GM21526 (cell line): ENCODE measurements at regions not wholly inside any gene's neighbourhood (a gene's known extent, or its start where the extent isn't known, plus 50 kb on each side); places are given as distances from the start of the nearest gene placed in this dataset.

Experiments used
- ATAC-seq: cut with Tn5 transposase; IDR thresholded peaks from one replicate; pipeline ENCODE4 v1.9.1; 2021; ENCODE audit warnings: moderate library complexity; ENCODE audit not compliant: unreplicated experiment, low FRiP score

- no peak for ATAC-seq
Measured at GRCh38 chr4:149296503-149296902, 519.1 kb downstream of the IQCM start.

DNA sequence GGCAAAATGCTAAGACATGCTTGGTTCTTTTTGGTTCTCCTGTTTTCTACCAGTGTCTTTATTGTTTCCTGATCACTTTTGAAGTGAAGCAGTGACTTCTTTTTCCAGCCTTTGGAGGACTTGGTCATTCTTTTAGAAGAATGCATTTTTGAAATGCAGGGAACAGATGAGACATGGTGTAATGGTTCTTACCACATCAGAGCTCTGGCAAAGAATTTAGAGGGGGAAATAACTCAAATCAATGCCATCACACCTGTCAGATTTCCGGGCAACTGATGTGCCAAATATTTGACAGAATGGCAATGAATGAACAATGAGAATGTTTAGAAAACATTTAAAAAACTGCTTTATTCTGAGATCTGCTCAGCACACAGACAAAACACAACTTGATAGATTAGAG is 519.6 kb downstream of the IQCM start:
- no peak for ATAC-seq

GRCh38 chr4:149294601-149295000 is 521.0 kb downstream of the IQCM start:
- ATAC-seq = no peak

DNA sequence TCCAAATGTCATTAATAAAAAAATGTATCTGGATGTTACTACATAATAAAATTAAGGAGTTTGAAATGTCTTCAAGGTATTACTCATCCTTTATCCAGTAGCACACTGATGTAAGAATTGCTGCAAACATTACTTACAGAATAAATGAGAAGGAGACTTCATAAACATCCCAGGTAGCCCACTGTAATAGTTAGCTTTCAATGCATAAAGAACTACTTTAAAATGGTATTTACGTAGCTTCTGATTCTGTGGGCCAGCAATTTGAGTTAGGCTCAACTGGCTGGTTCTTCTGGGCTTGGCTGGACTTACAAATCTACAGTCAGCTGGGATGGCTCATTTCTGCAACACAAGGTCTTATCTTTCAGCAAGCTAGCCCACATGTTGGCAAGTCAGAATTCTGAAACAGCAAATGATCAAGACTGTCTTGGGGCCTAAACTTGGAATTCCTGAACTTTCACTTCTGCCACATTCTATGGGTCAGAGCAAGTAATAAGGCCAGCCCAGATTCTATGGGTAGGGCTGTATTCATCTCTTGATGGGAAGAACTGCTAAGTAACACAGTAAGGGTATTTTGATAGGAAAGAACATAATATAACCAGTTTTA is 522.5 kb downstream of the IQCM start:
- no peak for ATAC-seq

GRCh38 chr4:149292425-149293007 is 523.1 kb downstream of the IQCM start:
- no peak for ATAC-seq

- ATAC-seq = no peak
Measured at GRCh38 chr4:149291463-149291862, 524.2 kb downstream of the IQCM start.

GRCh38 chr4:149280806-149281205 is 534.8 kb downstream of the IQCM start:
- ATAC-seq = no peak

- no peak for ATAC-seq
Measured at GRCh38 chr4:149279776-149280175, 535.9 kb downstream of the IQCM start.

GRCh38 chr4:149279331-149279730 is 536.3 kb downstream of the IQCM start:
- no peak for ATAC-seq

- ATAC-seq = no peak
Measured at GRCh38 chr4:149277705-149278104, 537.9 kb downstream of the IQCM start.

DNA sequence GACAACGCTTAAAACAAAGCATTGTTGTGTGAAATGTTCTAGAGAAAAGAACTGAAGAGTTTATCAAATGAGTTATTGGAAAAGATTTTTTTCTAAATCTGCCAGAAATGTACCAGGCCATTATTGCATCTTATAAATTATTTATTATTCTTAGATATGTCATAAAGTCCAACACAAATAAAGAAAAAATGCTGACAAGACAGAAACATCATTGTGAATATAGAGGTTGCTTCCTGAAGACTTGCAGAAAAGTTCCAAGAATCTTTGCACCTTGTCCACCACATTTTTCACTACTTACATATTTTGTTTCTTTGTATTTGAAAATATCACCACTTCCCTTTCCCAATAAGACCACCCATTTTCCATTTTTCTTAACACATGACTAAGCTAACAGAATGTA is 545.8 kb downstream of the IQCM start:
- no peak for ATAC-seq

GRCh38 chr4:149266301-149266700 is 549.3 kb downstream of the IQCM start:
- no peak for ATAC-seq

- ATAC-seq = no peak
Measured at GRCh38 chr4:149265645-149266044, 550.0 kb downstream of the IQCM start.

DNA sequence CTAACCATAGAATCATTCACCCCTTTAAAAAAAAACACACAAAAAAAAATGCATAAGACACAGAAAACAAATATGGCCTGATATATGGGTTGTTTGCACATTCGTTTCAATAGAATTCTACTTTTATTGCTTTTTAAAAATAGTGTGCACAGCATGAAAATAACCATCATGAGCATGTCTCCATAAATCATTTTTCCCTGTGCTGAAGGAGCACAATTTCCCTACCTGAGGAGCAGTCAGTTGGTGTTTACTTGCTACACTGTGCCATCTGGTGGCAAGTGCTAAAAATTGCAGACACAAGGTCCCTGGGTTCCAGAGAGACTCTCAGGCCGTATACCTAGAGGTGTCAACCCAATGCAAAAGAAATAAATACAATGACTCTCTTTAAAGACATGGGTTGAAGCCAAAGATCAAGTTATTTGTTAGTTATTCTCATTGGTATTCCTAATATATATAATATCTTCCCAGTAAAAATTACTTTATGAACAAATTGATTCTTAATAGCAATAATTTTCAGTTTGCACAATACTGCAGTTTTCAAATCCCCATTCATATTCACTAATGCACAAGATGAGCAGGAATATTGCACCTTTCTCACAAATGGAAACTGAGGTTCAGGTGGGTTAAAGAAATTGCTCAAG is 551.4 kb downstream of the IQCM start:
- ATAC-seq = peak; percentile 90

GRCh38 chr4:149248191-149248764 is 567.4 kb downstream of the IQCM start:
- ATAC-seq = no peak

DNA sequence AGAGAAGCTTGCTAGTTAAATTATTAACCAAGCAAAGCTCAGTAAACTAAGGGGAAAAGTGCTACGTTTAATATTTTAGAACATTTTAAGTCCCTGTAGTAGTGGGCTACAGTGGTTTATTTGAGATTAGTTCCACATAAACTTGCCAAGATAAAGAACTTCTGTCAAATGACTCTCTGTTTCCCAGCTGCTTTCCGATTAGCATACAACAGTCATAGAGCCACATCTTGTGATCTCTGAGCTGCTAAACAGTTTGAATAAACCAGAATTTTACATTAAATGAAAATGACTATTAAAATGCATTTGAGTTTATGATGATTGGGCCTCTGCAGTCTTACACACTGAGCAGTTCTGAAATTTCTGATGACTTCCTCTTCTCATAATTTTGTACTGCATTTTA is 568.5 kb downstream of the IQCM start:
- ATAC-seq = no peak

DNA sequence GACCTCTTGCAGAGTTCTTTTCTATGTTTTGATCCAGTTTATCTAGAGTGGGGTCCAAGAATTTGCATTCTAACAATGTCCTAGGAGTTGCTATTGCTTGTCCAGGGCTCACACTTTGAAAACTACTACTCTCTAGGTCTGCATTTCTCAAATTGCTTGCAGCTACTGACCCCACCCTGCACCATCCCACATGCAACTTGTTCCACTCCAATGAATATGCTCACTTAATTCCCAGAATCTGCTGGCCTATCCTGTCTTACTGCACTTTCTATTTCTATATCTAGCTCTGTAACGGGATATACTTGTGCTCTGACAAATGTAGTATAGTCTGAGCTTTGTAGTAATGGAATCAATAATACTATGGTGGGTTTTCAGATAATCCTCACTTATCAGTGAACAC is 570.3 kb downstream of the IQCM start:
- no peak for ATAC-seq

- ATAC-seq = no peak
Measured at GRCh38 chr4:149238097-149238496, 577.5 kb downstream of the IQCM start.

- ATAC-seq = no peak
Measured at GRCh38 chr4:149234798-149235197, 580.8 kb downstream of the IQCM start.

GRCh38 chr4:149223659-149224058 is 592.0 kb downstream of the IQCM start:
- no peak for ATAC-seq

GRCh38 chr4:149218672-149219071 is 597.0 kb downstream of the IQCM start:
- ATAC-seq = no peak

- no peak for ATAC-seq
Measured at GRCh38 chr4:149214301-149214700, 601.3 kb downstream of the IQCM start.
